ENCODE measurements at regions not wholly inside any gene's neighbourhood (a gene's known extent, or its start where the extent isn't known, plus 50 kb on each side); places are given as distances from the start of the nearest gene placed in this dataset.

- TF ChIP-seq CTCF (IDR thresholded peaks at IDR 0.05) = no peak
- no peak for TF ChIP-seq POLR2A (IDR thresholded peaks at IDR 0.05)
Observed at GRCh38 chr7:431658-432111, 88.0 kb downstream of the PDGFA start.
